ENCODE measurements at regions not wholly inside any gene's neighbourhood (a gene's known extent, or its start where the extent isn't known, plus 50 kb on each side); places are given as distances from the start of the nearest gene placed in this dataset.

DNA sequence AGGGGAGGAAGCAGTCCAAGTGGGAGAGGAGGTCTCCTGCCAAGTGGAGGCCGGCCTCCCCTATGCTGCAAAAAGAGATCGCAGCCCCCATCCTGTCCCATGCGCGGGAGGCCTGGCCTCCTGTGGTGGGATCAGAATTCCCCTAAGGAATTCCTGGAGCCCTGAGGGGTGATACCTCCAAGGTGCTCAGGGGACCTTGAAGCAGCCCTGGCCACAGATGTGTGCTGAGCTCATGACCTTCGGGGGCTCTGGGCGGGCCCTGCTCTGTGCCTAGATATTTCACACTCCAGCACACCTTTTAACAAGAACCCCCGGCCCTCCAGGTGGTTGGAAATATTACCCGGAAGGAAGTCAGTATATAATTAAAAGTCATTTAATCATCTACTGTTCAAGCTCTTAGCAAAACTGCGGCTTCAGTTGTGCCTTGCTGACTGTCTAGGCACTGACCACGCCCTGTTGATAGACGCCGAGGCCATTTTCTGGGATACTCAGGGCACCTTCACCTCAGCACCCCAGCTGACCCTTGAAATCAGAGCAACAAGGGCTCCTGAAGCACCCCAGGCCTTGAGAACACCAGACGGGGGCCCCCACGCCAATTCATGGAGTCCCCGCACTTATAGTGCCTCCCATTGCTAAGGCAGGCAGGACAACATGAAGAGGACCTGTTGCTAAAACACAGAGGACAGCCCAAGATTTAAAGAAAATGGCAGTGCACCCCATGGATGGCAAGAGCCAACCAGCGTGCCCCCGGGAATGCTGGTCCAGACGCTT is 119.1 kb downstream of the NDUFA10 start:
- DNase-seq (ENCODE audit: low spot score) = no peak

DNA sequence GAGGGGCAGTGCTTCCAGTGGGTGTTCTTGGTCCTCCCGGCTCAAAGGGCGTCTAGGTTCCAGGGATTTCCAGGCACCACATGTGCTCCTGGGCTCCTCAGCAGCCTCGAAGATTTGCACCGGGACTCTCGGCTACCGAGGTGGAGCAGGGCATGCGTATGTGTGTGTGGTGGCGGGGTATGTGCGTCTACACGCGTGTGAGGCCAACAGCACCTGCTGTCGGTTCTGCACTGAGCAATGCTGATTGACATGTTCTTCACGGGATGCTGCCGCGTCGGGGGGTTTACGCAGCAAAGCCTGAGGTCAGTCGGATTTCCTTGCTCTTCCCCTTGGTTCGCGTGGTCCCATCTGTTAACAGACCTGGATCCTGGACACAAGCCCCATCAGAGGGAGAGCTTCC is 119.8 kb downstream of the NDUFA10 start:
- DNase-seq (ENCODE audit: low spot score) = no peak

DNA sequence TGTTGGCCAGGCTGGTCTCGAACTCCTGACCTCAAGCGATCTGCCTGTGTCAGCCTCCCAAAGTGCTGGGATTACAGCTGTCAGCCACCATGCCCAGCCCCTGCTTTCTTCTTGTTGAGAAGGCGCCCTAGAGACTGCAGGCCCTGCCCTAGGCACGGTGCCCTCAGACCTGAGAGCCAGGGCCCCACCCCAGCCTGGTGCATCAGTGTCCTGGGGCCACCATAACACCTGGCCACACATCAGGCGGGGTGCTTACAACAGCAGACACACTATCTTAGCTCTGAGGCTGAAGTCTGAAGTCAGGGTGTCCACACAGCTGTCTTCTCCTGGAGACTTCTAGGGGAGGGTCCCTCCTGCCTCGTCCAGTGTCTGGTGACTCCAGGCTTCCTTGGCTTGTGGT is 120.6 kb downstream of the NDUFA10 start:
- no peak for DNase-seq (ENCODE audit: low spot score)

DNA sequence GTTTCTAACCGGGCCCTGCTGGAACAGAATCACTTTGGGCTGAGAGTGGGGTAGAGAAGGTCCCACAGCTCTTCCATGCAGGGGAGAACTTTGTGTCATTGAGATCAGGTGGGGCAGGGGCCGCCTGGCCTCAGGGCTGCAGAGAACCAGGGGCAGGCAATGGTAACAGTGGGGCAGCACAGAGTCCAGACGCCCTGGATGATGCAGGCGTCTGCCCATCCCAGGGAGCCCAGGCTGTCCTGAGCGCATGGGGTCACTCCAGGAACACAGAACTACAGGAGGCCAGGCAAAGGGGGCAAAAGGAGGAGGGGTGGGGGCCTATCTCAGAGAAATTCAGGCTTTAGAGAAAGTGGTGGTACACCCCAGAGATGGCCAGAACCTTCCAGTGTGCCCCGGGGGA is 121.3 kb downstream of the NDUFA10 start:
- no peak for DNase-seq (ENCODE audit: low spot score)

DNA sequence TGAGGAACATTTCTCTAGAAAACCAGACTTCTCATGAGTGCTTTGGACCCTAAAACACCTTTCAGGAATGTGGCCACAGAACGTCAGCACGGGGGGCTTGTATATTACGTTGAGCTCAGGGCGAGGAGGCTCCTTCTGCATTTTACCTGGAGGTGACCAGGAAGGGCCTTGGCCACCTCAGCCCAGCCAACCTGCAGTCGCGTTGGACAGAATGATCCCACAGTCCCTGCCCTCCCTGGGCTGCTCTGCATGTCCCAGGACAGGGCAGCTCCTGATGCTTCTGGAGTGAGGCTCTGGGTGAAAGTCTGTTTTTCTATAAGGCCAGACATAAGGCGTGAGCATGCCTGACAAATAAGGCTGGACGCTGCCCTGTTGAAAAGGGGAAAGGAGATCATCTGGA is 121.9 kb downstream of the NDUFA10 start:
- no peak for DNase-seq (ENCODE audit: low spot score)

DNA sequence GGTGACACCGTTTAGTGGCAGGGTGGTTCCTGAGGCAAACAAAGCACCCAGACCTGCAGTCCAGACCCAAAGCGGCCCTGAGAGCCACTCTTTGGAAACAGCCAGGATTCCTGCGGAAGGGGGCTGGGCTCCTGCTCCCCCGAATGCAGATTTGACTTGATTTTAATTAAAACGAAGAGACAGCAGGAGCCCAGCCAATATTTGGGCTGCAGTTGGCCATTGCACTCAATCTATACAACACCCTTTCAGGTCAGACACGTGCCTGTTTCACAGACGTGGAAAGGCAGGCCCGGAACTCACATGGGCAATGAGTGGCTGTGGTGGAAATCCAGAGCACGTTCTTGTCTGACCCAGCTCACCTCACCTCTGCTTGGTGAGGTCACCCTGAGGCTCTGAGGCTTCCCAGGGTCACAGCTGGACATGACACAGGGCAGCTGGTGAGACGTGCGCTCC is 122.4 kb downstream of the NDUFA10 start:
- no peak for DNase-seq (ENCODE audit: low spot score)

DNA sequence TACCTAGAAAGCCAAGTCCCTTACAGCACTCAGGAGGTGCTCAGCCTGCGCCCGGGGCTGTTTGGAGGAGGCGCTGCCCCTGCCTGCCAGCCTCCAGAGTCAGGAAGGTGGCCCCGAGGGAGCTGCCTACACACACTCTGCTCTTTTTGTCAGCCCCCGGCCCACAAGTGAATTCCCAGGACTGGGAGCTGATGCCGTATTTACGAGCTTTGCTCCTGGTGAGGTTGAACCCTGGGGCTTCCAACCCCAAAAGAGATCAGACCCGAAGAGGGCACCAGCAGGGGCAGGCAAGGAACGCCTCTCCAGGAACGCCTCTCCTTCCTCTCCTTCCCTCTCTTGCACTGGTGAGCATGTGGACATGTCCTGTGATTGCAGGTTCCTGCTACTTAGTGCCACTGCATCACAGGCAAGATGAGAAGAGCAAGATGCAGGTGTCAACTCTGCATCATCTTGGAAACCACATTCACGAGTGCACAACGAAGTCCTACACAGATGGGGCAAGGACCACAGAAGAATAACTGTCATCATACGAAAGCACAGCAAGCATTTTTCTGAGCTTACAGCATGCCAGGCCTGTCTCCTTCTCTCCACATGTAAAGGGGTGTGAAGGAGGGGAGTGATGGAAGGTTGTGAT is 126.7 kb downstream of the NDUFA10 start:
- DNase-seq (ENCODE audit: low spot score) = no peak

DNA sequence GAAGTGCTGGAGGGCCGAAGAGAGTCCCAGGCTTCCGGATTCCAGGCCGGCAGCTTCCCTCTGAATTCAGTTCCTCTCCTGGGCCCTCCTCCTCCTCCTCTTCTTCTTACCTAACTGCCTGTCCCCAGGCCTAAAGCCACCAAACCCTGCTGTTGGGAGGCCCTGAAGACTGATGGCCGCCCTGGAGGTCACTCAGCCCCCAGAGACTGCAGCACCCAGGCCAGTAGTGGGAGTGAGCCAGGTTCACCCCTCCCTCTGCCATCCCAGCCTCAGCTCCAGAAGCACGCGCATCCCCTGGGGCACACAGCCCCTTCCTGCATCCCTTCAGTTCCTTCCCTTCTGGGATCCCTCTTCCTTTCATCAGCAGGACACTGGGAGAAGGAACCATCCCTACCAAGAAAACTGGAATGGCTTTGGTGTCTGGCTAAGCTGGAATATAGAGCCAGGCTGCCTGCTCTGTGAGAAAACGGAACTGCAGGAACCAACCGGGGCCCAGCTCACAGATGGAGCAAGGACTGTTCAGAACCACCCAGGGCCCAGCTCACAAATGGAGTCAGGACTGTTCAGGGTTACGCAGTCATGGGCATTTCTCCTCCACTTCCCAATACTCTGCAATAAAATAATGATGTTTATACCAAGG is 127.4 kb downstream of the NDUFA10 start:
- DNase-seq (ENCODE audit: low spot score) = no peak

DNA sequence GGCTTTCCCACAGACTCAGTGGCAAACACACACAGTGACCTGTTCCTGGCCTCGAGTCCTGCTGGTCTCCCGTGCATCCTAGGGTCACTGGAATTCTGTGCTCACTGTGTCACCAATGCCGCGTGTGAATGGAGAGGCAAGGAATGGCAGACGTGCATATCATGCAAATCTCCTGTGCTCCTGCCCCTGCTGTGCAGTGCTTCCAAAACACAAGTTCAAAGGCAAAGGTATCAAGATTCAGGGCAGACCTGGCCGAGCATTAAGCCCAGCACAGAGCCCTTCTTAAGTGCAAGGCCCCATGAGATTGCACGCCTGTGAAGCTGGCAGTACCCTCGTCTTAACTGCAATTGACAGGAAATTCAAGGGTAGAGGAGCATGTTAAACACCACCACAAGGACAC is 129.1 kb downstream of the NDUFA10 start:
- DNase-seq (ENCODE audit: low spot score) = no peak

DNA sequence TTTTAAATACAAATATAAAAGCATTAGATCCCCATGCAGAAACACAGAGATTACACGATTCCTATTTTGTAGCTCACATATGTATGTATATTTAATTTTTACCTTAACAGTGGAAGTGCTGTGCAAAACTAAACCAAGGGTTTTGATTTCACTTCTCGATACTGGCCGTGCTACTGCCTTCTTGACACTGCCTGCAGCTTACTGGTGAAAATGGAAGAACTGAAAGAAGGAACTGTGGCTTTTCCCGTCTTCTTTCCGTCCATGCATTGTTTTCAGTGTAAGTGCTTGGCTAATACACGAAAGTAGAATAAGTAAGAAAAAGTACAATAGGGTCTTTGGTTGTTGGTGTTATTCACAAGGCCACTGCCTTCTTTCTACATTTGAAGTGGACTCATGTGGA is 129.5 kb downstream of the NDUFA10 start:
- DNase-seq (ENCODE audit: low spot score) = no peak

DNA sequence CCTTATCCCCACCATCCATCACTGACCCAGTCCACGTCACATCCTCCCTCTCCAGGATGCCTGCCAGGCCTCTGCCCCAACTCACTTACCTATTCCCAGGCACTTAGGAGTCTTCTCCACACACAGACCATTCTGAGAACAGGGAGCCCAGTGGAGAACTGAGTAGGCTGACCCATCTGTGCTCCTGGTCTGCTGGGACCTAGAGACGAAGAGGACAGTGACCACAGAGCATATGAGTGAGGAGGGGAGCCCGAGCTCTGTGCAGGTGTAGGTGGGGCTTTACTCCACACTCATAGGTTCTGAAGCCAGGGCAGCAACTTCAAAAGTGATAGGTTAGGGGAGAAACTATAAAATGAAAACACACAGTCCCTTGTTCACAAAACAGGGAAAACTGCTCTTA is 130.0 kb downstream of the NDUFA10 start:
- no peak for DNase-seq (ENCODE audit: low spot score)

DNA sequence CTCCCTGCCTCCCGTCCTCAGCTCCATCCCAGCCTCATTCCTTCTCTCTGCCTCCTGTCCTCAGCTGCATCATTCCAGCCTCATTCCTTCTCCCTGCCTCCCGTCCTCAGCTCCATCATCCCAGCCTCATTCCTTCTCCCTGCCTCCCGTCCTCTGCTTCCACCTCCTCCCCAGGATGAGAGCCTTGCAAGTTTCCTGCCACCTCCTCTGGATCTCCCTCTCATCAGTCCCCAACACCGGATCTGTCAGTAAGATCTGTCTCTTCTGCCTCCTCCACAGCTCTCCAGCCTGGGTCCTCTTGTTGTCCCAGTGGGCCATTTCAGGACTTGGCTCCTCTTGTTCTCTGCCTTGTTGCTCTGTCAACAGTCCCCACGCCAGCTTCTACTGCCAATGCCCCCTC is 130.9 kb downstream of the NDUFA10 start:
- no peak for DNase-seq (ENCODE audit: low spot score)

DNA sequence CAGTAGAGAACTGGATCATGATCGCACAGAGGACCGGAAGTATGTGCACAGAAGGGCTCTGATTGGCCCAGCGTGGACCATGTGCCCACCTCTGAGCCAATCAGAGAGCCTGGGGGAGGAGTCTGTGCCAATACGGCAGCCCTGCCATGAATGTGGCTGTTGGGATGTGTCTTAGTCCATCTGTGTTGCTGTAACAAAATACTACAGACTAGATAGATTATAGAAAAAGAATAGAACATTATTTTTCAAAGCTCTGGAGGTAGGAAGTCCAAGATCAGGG is 132.0 kb downstream of the NDUFA10 start:
- DNase-seq (ENCODE audit: low spot score) = no peak

DNA sequence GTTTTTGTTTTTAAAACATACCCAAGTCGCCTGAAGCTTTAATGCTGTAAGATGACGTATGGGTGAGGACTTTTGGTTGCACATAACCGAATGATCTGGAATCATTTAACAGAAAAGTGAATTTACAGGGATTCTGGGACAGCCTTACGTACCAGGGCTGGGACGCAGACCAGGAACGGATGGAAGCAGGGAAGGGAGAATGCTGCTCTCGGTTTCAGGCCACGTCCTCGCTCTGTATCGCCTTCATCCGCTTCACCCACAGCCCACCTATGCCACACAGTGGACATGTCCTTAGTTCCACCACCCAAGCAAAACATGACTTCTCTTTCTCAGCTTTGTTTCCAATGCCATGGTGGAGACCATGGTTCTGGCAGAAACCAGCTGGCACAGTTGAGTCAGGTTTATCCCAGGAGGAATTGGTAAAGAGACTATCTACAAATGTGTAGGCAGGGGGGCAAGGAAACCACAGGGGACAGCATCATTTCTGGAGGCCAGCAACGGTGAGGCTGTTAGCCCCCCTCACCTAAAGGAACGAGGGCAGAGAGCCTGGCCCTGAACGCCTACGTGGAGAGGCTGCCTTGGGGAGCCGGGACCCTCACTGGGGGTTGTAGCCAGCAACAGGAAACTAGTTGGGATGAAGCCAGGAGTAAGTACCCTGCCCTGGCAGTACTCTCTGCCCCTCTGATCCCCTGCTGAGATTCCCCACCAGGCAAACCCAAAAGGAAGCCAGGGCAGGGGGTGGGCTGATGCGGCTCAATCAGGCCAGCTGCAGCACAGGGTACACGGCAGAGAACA is 132.5 kb downstream of the NDUFA10 start:
- no peak for DNase-seq (ENCODE audit: low spot score)

DNA sequence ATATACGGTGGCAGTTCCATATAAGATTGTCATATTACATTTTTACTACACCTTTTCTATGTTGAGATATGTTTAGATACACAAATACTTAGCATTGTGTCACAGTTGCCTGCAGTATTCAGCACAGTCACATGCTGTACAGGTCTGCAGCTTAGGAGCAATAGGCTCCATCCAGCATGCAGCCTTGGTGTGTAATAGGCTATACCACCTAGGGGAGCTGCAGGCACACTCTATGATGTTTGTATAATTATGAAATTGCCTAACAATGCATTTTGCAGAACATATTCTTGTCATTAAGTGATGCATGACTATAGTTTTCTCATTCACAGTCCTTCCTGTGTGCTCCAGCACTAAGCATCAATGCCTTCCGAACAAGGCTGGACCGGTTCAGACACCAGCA is 133.4 kb downstream of the NDUFA10 start:
- no peak for DNase-seq (ENCODE audit: low spot score)

DNA sequence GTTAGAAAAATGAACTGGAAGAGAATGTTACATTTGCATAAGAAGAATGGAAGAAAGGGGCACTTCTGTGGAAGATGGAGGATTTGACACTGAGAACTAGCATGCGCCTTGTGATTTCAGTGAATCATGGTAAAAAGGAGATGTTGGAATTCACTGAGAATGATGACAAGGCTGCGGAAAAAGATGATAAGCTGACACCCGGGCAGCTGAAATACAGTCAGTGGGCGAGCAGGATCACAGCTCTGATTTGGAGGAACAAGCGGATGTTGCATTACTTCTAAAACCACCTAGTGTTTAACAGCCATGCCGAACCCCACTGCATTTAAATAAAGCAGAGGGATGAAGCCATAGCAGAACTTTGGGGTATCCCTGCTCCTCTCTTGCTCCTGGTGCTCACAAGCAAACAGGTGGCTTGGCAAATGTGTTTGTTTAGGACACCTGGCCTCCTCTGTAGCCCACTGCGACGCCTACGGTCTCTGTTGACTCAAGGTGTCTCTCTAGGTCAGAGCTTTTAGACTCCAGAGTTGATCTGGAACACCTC is 134.9 kb downstream of the NDUFA10 start:
- no peak for DNase-seq (ENCODE audit: low spot score)

DNA sequence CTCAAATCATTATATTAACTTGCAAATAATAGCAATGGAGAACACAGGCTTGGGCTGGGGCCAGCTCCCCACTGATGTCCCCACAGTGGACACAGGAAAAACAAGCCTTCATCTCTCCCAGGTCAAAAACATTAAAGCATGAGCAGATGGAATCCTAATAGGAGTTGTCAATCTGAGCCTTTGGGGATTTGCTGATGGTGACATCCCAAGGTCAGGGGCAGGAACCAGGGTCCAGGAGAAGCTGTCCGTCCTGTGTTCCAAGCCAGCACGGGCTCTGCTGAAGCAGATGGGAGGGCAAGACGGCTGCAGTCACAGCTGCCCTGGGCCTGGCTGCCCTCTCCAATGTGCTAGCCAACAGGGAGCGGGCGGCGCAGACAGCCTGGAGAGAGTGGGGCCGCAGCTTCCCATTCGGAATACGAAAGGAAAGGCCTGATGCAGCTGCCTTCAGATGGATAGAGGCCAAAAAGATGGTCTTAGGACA is 135.5 kb downstream of the NDUFA10 start:
- DNase-seq (ENCODE audit: low spot score) = no peak

DNA sequence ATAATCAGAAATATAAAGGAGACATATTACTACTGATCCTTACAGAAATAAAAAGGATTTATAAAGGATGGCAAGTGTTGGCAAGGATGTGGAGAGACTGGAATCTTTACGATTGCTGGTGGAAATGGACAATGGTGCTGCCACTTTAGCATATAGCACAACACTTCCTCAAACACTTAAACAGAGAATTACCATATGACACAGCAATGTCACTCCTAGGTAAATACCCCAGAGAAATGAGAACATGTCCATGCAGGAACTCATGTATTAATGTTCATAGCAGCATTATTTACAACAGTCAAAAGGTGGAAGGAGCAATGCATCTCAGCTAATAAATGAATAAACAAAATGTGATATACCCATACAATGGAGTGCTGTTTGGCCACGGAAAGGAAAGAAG is 137.5 kb downstream of the NDUFA10 start:
- no peak for DNase-seq (ENCODE audit: low spot score)

DNA sequence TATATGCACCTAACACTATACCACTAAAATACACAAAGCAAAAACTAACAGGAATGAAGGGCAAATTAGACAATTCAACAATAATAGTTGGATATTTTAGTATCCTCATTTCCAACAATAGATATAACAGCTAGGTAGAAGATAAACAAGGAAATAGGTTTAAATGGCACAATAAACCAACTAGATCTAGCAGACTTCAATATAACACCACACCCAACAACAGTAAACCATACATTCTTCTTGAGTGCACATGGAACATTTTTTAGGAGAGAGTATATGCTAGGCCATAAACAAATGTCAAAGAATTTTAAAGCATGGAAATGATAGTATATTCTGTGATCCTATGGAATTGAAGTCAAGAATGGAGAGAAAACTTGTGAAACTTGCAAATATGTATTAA is 138.4 kb downstream of the NDUFA10 start:
- DNase-seq (ENCODE audit: low spot score) = no peak

DNA sequence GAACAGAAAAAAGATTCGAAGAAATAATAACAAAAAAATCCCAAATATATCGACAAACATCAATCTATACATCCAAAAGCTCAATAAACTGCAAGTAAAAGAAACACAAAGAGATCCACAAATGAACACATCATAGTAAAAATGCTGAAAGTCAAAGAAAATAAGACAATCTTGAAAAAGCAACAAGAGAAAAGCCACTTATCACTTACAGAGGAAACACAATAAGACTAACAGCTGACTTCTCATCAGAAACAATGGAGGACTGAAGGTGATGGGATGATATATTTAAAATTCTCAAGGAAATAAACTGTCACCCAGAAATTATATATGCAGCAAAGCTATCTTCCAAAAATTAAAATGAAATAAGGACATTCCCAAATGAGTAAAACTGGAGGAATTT is 140.3 kb downstream of the NDUFA10 start:
- no peak for DNase-seq (ENCODE audit: low spot score)

DNA sequence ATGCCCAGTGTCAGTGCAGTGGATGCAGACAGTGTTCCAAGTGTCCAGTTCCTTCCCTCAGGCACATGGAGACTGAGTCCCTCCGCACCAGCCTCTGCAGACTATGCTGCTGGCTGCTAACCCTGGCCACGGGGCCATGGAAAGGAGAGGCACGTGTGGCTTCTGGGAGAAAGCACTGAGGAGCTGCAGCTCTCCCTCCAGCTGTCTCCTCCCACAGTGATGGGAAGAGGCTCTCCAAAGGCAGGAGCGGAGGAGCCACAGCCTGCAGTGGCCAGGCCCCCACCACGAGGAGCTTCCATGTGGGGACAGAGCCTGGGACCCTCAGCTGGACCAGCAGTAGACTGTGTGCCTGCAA is 141.1 kb downstream of the NDUFA10 start:
- no peak for DNase-seq (ENCODE audit: low spot score)

DNA sequence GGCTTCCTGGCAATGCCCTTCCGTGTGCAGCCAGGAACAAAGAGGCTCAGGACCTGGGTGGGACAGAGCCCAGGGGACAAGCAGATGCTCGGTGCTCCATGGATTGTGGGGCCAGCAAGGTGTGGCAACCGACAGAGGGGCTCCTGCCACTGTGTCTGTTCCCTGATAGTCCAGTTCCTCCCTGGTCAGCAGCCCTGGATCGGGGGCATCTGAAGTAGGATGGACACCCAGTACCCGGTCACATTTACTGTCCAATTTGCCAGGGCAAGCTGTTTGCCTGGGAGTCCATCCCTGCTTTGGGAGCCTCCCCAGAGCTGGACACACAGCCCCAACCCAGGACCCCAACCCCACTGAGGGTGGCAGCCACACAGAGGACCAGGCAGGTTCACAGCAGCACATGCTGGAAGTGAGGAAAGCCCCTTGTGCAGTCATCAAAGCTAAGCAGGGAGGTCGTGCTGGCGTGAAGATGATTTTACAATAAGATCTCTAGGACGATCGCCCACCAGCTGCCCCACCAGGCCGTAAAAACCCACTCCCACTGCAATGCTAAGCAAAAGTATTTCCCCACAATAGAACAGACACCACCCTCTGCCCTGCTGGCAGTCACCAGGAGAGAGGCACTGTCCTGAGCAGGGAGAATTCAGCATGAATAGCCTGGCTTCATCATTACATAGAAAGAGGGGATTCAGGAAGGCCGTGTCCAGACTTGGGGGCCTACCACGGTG is 141.7 kb downstream of the NDUFA10 start:
- no peak for DNase-seq (ENCODE audit: low spot score)
